PC-9 (cell line): ENCODE measurements at regions not wholly inside any gene's neighbourhood (a gene's known extent, or its start where the extent isn't known, plus 50 kb on each side); places are given as distances from the start of the nearest gene placed in this dataset.

Source experiments
- BruUV-seq: library from RNA; stranded (reverse); fragments of 400-500 nt; replicated peaks from 2 replicates; lab custom pipeline; 2021; lab: Mats Ljungman, UMichigan
- CTCF ChIA-PET: fragments of 300-600 bp; sonication (Branson Sonifier 250); formaldehyde crosslinking; loops from one replicate; lab custom pipeline; 2022; ENCODE audit warnings: antibody characterized with exemption; lab: Charles Lee
- POLR2A ChIA-PET: fragments of 300-600 bp; sonication (Branson Sonifier 250); formaldehyde crosslinking; loops from one replicate; lab custom pipeline; 2022; ENCODE audit warnings: antibody characterized with exemption; ENCODE audit not compliant: unreplicated experiment; lab: Charles Lee
- DNase-seq, 2 experiments: peaks; one replicate each; pipeline versions ENCODE4 v3.0.0 to v3.0.0-alpha.2; 2015 to 2022; ENCODE audit warnings: mixed read lengths in 1 of 2
- H2AFZ ChIP-seq: fragments of 200-600 bp; sonication (generic); 2 replicates; pipeline ENCODE4 v1.8.1; 2017; ENCODE audit warnings: antibody characterized with exemption
- H3F3A ChIP-seq: fragments of 200-600 bp; sonication (generic); 2 replicates; pipeline ENCODE4 v1.8.1; 2017; ENCODE audit warnings: antibody characterized with exemption, mild to moderate bottlenecking, low read depth; ENCODE audit not compliant: insufficient read depth
- H3K27ac ChIP-seq: fragments of 200-600 bp; sonication (generic); 2 replicates; pipeline ENCODE4 v1.6.1; 2016; ENCODE audit warnings: mixed run types
- H3K27me3 ChIP-seq: fragments of 200-600 bp; sonication (generic); 2 replicates; pipeline ENCODE4 v1.6.1; 2016; ENCODE audit warnings: low read depth, mixed run types; ENCODE audit not compliant: insufficient read depth
- H3K36me3 ChIP-seq: fragments of 200-600 bp; sonication (generic); 2 replicates; pipeline ENCODE4 v1.6.1; 2016; ENCODE audit warnings: low read depth, mixed run types
- H3K4me1 ChIP-seq: fragments of 200-600 bp; sonication (generic); replicated peaks from 2 replicates; pipeline ENCODE4 v1.6.1; 2016; ENCODE audit warnings: mixed run types; ENCODE audit not compliant: insufficient read depth
- H3K4me2 ChIP-seq: fragments of 200-600 bp; sonication (generic); 2 replicates; pipeline ENCODE4 v1.6.1; 2017; ENCODE audit warnings: mixed run types
- H3K4me3 ChIP-seq: fragments of 200-600 bp; sonication (generic); 2 replicates; pipeline ENCODE4 v1.6.1; 2016; ENCODE audit warnings: mixed run types
- H3K79me2 ChIP-seq: fragments of 200-600 bp; sonication (generic); 2 replicates; pipeline ENCODE4 v1.6.1; 2017; ENCODE audit warnings: low read depth, mixed run types
- H3K9me2 ChIP-seq: fragments of 200-600 bp; sonication (generic); 2 replicates; pipeline ENCODE4 v1.8.1; 2017; ENCODE audit warnings: mild to moderate bottlenecking; ENCODE audit not compliant: insufficient read depth
- H3K9me3 ChIP-seq: fragments of 200-600 bp; sonication (generic); 2 replicates; pipeline ENCODE4 v1.8.1; 2016; ENCODE audit warnings: low read depth; ENCODE audit not compliant: insufficient read depth
- H4K20me1 ChIP-seq: fragments of 200-600 bp; sonication (generic); 2 replicates; pipeline ENCODE4 v1.8.1; 2017; ENCODE audit not compliant: insufficient read depth
- CTCF ChIP-seq: fragments of 200-600 bp; sonication (generic); conservative IDR thresholded peaks from 2 replicates; pipeline ENCODE4 v1.6.1; 2017; ENCODE audit warnings: mixed run types, antibody characterized with exemption, mild to moderate bottlenecking, moderate library complexity
- EZH2 ChIP-seq: fragments of 200-600 bp; sonication (generic); IDR thresholded peaks from 2 replicates; pipeline ENCODE4 v1.8.0; 2017; ENCODE audit warnings: antibody characterized with exemption, low read depth
- intact Hi-C: fragments of 100-400 bp; cut with micrococcal nuclease; formaldehyde crosslinking; loops from one replicate; pipeline ENCODE4 v1.10.0; 2022; ENCODE audit not compliant: unreplicated experiment

GRCh38 chr20:12823734-12824133 is 185.0 kb upstream of the SPTLC3 start:
- BruUV-seq = no TSS peak
- no peak overlapping the region for H3K4me2 ChIP-seq
- H3K79me2 ChIP-seq = no peaks in the 10 kb centered on the region
- H3K9me2 ChIP-seq = no peaks in the 10 kb centered on the region
- ChIA-PET POLR2A (no interaction called here), CTCF (no interaction called here)
- no peak overlapping the region for H3K4me3 ChIP-seq
- DNase-seq = no peak
- H3K27me3 ChIP-seq = no peaks in the 10 kb centered on the region
- H3F3A ChIP-seq = no peaks in the 10 kb centered on the region
- no peaks in the 10 kb centered on the region for H4K20me1 ChIP-seq
- H3K36me3 ChIP-seq = no peaks in the 10 kb centered on the region
- no peak for TF ChIP-seq EZH2
- no peak for TF ChIP-seq CTCF
- intact Hi-C loops = no loop called here
- no peak overlapping the region for H2AFZ ChIP-seq
- no peaks in the 10 kb centered on the region for H3K4me1 ChIP-seq
- no peak overlapping the region for H3K27ac ChIP-seq
- no peaks in the 10 kb centered on the region; the same call in 1 of the 2 replicates for H3K9me3 ChIP-seq

- POLR2A ChIA-PET = no interaction called here
These were observed 184.2 kb upstream of the SPTLC3 start for GRCh38 chr20:12824328-12825225.

GRCh38 chr20:12825226-12825595 is 183.6 kb upstream of the SPTLC3 start:
- CTCF ChIA-PET = no interaction called here
- no peak overlapping the region for H3K4me2 ChIP-seq
- no peaks in the 10 kb centered on the region; the same call in 1 of the 2 replicates for H3K9me3 ChIP-seq
- H3K9me2 ChIP-seq = no peaks in the 10 kb centered on the region
- POLR2A ChIA-PET = no interaction called here
- intact Hi-C loops = no loop called here
- H3K27ac ChIP-seq = no peak overlapping the region
- H3K27me3 ChIP-seq = no peaks in the 10 kb centered on the region
- no peak overlapping the region for H3K4me3 ChIP-seq
- TF ChIP-seq EZH2 (no peak), CTCF (no peak)
- H2AFZ ChIP-seq = no peak overlapping the region
- H3K4me1 ChIP-seq = no peaks in the 10 kb centered on the region
- no peaks in the 10 kb centered on the region for H4K20me1 ChIP-seq
- no peaks in the 10 kb centered on the region for H3K36me3 ChIP-seq
- DNase-seq = no peak
- no peaks in the 10 kb centered on the region for H3K79me2 ChIP-seq
- H3F3A ChIP-seq = no peaks in the 10 kb centered on the region
- BruUV-seq = no TSS peak

More at GRCh38 chr20:12824328-12825225, 184.2 kb upstream of the SPTLC3 start:
- Histone ChIP-seq H3F3A (no peaks in the 10 kb centered on the region), H3K79me2 (no peaks in the 10 kb centered on the region), H3K27me3 (no peaks in the 10 kb centered on the region), H3K36me3 (no peaks in the 10 kb centered on the region), H4K20me1 (no peaks in the 10 kb centered on the region), H3K9me3 (no peaks in the 10 kb centered on the region; the same call in 1 of the 2 replicates), H3K4me2 (no peak overlapping the region), H3K4me1 (no peaks in the 10 kb centered on the region), H2AFZ (no peak overlapping the region), H3K4me3 (no peak overlapping the region), H3K27ac (no peak overlapping the region), H3K9me2 (no peaks in the 10 kb centered on the region)
- TF ChIP-seq CTCF = no peak
- no peak for TF ChIP-seq EZH2
- no TSS peak for BruUV-seq
- intact Hi-C loops = no loop called here
- CTCF ChIA-PET = no interaction called here
- DNase-seq = no peak
